ENCODE measurements at regions not wholly inside any gene's neighbourhood (a gene's known extent, or its start where the extent isn't known, plus 50 kb on each side); places are given as distances from the start of the nearest gene placed in this dataset.

- TF ChIP-seq ZBTB7A (IDR thresholded peaks at IDR 0.05; ENCODE audit: low read depth) (no peak), REST (IDR thresholded peaks at IDR 0.05; ENCODE audit: low read depth) (no peak), TAF1 (IDR thresholded peaks at IDR 0.05; ENCODE audit: low read depth) (no peak), EGR1 (IDR thresholded peaks at IDR 0.05) (no peak), CEBPB (IDR thresholded peaks at IDR 0.05) (no peak), FOXM1 (IDR thresholded peaks at IDR 0.05; ENCODE audit: borderline replicate concordance, low read depth) (no peak), TEAD4 (IDR thresholded peaks at IDR 0.05) (no peak), YY1 (IDR thresholded peaks at IDR 0.05; ENCODE audit: low read depth) (no peak), NFIC (IDR thresholded peaks at IDR 0.05) (no peak), RAD21 (IDR thresholded peaks at IDR 0.05; ENCODE audit: low read depth) (no peak), USF1 (IDR thresholded peaks at IDR 0.05) (no peak), TCF12 (IDR thresholded peaks at IDR 0.05; ENCODE audit: low read depth) (no peak), EP300 (IDR thresholded peaks at IDR 0.05; ENCODE audit: borderline replicate concordance) (no peak), MAX (IDR thresholded peaks at IDR 0.05) (no peak)
Measured at GRCh38 chr1:91594383-91595055, 93.9 kb downstream of the CDC7 start.

- TF ChIP-seq FOXM1 (IDR thresholded peaks at IDR 0.05; ENCODE audit: borderline replicate concordance, low read depth) (no peak), TAF1 (IDR thresholded peaks at IDR 0.05; ENCODE audit: low read depth) (no peak), NFIC (IDR thresholded peaks at IDR 0.05) (no peak), EP300 (IDR thresholded peaks at IDR 0.05; ENCODE audit: borderline replicate concordance) (no peak), TEAD4 (IDR thresholded peaks at IDR 0.05) (no peak), CREB1 (IDR thresholded peaks at IDR 0.05; ENCODE audit: low read depth) (no peak), RAD21 (IDR thresholded peaks at IDR 0.05; ENCODE audit: low read depth) (no peak), REST (IDR thresholded peaks at IDR 0.05; ENCODE audit: low read depth) (no peak), EGR1 (IDR thresholded peaks at IDR 0.05) (no peak), TCF12 (IDR thresholded peaks at IDR 0.05; ENCODE audit: low read depth) (no peak)
Measured at GRCh38 chr1:91596474-91596873, 95.8 kb downstream of the CDC7 start.

GRCh38 chr1:91597215-91597614, 96.6 kb downstream of the CDC7 start:
- TF ChIP-seq EP300 (IDR thresholded peaks at IDR 0.05; ENCODE audit: borderline replicate concordance) (no peak), FOXM1 (IDR thresholded peaks at IDR 0.05; ENCODE audit: borderline replicate concordance, low read depth) (no peak), TAF1 (IDR thresholded peaks at IDR 0.05; ENCODE audit: low read depth) (no peak), CEBPB (IDR thresholded peaks at IDR 0.05) (no peak), RAD21 (IDR thresholded peaks at IDR 0.05; ENCODE audit: low read depth) (no peak), TCF12 (IDR thresholded peaks at IDR 0.05; ENCODE audit: low read depth) (no peak), TEAD4 (IDR thresholded peaks at IDR 0.05) (no peak), MAX (IDR thresholded peaks at IDR 0.05) (no peak), CREB1 (IDR thresholded peaks at IDR 0.05; ENCODE audit: low read depth) (no peak), ZBTB7A (IDR thresholded peaks at IDR 0.05; ENCODE audit: low read depth) (no peak), YY1 (IDR thresholded peaks at IDR 0.05; ENCODE audit: low read depth) (no peak), EGR1 (IDR thresholded peaks at IDR 0.05) (no peak), NFIC (IDR thresholded peaks at IDR 0.05) (no peak), USF1 (IDR thresholded peaks at IDR 0.05) (no peak), REST (IDR thresholded peaks at IDR 0.05; ENCODE audit: low read depth) (no peak)
